Panc1 (cell line): ENCODE measurements at regions not wholly inside any gene's neighbourhood (a gene's known extent, or its start where the extent isn't known, plus 50 kb on each side); places are given as distances from the start of the nearest gene placed in this dataset.

ENCODE experiments used
- POLR2AphosphoS5 ChIP-seq: IDR thresholded peaks from 2 replicates; pipeline ENCODE4 v1.6.1; 2012; ENCODE audit warnings: mild to moderate bottlenecking, low read depth, low read length, moderate library complexity
- SIN3A ChIP-seq: IDR thresholded peaks from 2 replicates; pipeline ENCODE4 v1.6.1; 2012; ENCODE audit warnings: low read depth, mild to moderate bottlenecking, low read length, moderate library complexity, borderline replicate concordance; ENCODE audit not compliant: insufficient read depth
- TCF7L2 ChIP-seq: IDR thresholded peaks from 2 replicates; pipeline ENCODE4 v1.6.1; 2011; ENCODE audit warnings: mild to moderate bottlenecking, low read depth, low read length, inconsistent platforms
- TF ChIP-seq, protein P1 (sequence below): fragments of 450-650 bp; IDR thresholded peaks from 2 replicates; pipeline ENCODE4 v1.5.1; 2017; ENCODE audit warnings: mild to moderate bottlenecking

DNA sequence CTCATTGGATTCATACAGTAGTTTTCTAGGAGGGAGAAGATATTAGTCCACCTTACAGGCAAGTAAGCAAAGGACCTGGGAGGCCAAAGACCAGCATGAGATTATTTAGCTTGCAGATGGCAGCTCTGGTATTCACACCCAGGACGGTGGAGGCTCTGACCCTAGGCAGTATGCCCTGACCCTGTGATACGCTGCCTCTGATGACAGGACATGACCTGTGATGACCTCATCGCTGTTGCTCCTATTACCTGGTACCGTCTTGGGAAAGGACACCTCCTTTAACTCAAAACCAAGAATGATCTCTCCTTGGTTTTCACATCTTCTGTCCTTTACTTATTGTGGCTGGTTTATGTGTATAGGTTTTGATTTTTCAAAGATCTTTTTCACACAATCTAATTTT lies 298.6 kb downstream of the CLIC5 start:
- TF ChIP-seq, protein P1, sequence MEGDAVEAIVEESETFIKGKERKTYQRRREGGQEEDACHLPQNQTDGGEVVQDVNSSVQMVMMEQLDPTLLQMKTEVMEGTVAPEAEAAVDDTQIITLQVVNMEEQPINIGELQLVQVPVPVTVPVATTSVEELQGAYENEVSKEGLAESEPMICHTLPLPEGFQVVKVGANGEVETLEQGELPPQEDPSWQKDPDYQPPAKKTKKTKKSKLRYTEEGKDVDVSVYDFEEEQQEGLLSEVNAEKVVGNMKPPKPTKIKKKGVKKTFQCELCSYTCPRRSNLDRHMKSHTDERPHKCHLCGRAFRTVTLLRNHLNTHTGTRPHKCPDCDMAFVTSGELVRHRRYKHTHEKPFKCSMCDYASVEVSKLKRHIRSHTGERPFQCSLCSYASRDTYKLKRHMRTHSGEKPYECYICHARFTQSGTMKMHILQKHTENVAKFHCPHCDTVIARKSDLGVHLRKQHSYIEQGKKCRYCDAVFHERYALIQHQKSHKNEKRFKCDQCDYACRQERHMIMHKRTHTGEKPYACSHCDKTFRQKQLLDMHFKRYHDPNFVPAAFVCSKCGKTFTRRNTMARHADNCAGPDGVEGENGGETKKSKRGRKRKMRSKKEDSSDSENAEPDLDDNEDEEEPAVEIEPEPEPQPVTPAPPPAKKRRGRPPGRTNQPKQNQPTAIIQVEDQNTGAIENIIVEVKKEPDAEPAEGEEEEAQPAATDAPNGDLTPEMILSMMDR, result no peak
- TF ChIP-seq POLR2AphosphoS5 (no peak), SIN3A (no peak), TCF7L2 (no peak)
